ENCODE measurements at regions not wholly inside any gene's neighbourhood (a gene's known extent, or its start where the extent isn't known, plus 50 kb on each side); places are given as distances from the start of the nearest gene placed in this dataset.
A peak's percentile ranks its signal among the peaks of the same experiment; 100 is the strongest.

DNA sequence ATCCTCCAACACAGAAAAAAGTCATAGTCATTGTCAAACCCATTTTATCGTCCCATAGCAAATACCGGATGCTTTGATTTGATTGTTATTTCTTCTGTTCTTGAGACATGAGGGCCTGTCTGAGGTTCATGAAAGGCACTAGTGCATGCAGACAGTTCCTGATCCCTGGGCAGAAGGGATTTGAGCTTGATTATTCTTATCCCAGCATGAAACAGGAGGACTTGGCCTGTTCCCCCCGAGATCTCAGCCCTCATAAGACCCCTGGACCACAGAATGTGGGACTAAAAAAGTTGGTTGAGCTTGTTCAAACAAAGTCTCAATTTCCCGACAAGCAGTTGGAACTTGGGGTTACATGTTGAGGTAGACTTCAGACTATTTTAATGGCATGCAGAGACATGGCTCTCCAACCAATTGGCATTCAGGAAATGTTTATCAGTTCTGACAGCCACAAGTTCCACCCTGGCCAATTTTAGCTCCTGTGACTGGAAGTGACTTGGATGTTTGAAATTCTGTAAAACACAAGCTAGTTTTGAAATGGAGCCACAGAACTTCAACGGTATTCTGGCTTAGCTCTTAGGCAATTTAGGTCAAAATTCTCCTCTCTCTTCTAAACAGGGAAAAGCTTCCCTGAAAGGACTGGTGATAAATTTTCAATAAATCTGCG lies 366.9 kb upstream of the SLC14A2 start:
- WGBS, 2 donors = 50 to 58% methylated on average over 6 of the region's 6 CpGs
- Histone ChIP-seq H3K36me3 (no peaks in the 10 kb centered on the region), H3K4me3 (replicated peaks in 1 of 3) (no peak overlapping the region), H3K9me3 (no peaks in the 10 kb centered on the region), H3K27ac (peak overlapping the region in 1 of 3 donors; percentile 15), H3K4me1 (peaks cover 0 to 21% of the 10 kb centered on the region in 2 donors), H3K27me3 (no peaks in the 10 kb centered on the region)
- intact Hi-C loops (cut with DNase I) = no loop called here
- DNase-seq = no peak
- TF ChIP-seq, protein P1, sequence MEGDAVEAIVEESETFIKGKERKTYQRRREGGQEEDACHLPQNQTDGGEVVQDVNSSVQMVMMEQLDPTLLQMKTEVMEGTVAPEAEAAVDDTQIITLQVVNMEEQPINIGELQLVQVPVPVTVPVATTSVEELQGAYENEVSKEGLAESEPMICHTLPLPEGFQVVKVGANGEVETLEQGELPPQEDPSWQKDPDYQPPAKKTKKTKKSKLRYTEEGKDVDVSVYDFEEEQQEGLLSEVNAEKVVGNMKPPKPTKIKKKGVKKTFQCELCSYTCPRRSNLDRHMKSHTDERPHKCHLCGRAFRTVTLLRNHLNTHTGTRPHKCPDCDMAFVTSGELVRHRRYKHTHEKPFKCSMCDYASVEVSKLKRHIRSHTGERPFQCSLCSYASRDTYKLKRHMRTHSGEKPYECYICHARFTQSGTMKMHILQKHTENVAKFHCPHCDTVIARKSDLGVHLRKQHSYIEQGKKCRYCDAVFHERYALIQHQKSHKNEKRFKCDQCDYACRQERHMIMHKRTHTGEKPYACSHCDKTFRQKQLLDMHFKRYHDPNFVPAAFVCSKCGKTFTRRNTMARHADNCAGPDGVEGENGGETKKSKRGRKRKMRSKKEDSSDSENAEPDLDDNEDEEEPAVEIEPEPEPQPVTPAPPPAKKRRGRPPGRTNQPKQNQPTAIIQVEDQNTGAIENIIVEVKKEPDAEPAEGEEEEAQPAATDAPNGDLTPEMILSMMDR (IDR thresholded peaks at IDR 0.05) = no peak
- TF ChIP-seq POLR2A (IDR thresholded peaks at IDR 0.05) = no peak

GRCh38 chr18:45249246-45249661 lies 366.0 kb upstream of the SLC14A2 start:
- DNase-seq = no peak
- no peaks in the 10 kb centered on the region for H3K9me3 ChIP-seq
- no peak overlapping the region for H3K4me3 ChIP-seq (replicated peaks in 1 of 3)
- H3K4me1 ChIP-seq = peaks cover 0 to 21% of the 10 kb centered on the region in 2 donors
- H3K27ac ChIP-seq = peak overlapping the region in 1 of 3 donors; percentile 15
- intact Hi-C loops (cut with DNase I) = no loop called here
- WGBS, 2 donors = 95 to 96% methylated on average over 1 of the region's 1 CpG
- H3K36me3 ChIP-seq = no peaks in the 10 kb centered on the region
- H3K27me3 ChIP-seq = no peaks in the 10 kb centered on the region
- TF ChIP-seq, protein P1 (IDR thresholded peaks at IDR 0.05) = no peak
- no peak for TF ChIP-seq POLR2A (IDR thresholded peaks at IDR 0.05)

DNA sequence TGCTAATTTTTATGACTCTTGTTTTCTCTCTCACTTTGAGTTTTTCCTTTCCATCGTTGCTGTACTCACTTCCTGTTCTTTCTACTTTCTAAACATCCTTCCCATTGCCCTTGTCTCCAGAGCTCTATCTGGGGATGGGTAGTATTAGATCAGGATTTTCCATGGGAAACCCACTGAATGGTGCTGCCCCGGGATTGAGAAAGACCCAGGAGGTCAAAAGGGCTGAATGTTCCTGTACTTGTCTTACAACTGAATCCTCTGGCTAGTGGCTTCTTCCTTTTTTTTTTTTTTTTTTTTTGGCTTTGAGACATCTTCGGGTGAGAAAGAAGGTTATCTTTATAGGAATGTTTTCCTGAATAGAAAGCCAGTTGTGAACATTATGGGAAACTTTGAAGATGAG lies 364.8 kb upstream of the SLC14A2 start:
- no peak overlapping the region for H3K27ac ChIP-seq
- intact Hi-C loops (cut with DNase I) = no loop called here
- 63 to 70% methylated on average over 3 of the region's 3 CpGs for WGBS, 2 donors
- DNase-seq = no peak
- no peak overlapping the region for H3K4me3 ChIP-seq (replicated peaks in 1 of 3)
- TF ChIP-seq POLR2A (IDR thresholded peaks at IDR 0.05) = no peak
- TF ChIP-seq, protein P1 (IDR thresholded peaks at IDR 0.05) = no peak
- H3K9me3 ChIP-seq = no peaks in the 10 kb centered on the region
- H3K36me3 ChIP-seq = no peaks in the 10 kb centered on the region
- no peaks in the 10 kb centered on the region for H3K27me3 ChIP-seq
- H3K4me1 ChIP-seq = peaks cover 0 to 28% of the 10 kb centered on the region in 2 donors

GRCh38 chr18:45251236-45251635 lies 364.0 kb upstream of the SLC14A2 start:
- no peaks in the 10 kb centered on the region for H3K36me3 ChIP-seq
- intact Hi-C loops (cut with DNase I) = no loop called here
- H3K27ac ChIP-seq = no peak overlapping the region
- peaks cover 0 to 32% of the 10 kb centered on the region in 2 donors for H3K4me1 ChIP-seq
- H3K9me3 ChIP-seq = no peaks in the 10 kb centered on the region
- TF ChIP-seq, protein P1 (IDR thresholded peaks at IDR 0.05) = no peak
- no peak for TF ChIP-seq POLR2A (IDR thresholded peaks at IDR 0.05)
- DNase-seq = no peak
- no peak overlapping the region for H3K4me3 ChIP-seq (replicated peaks in 1 of 3)
- no peaks in the 10 kb centered on the region for H3K27me3 ChIP-seq
- WGBS, 2 donors = 90% methylated on average over 4 of the region's 4 CpGs

DNA sequence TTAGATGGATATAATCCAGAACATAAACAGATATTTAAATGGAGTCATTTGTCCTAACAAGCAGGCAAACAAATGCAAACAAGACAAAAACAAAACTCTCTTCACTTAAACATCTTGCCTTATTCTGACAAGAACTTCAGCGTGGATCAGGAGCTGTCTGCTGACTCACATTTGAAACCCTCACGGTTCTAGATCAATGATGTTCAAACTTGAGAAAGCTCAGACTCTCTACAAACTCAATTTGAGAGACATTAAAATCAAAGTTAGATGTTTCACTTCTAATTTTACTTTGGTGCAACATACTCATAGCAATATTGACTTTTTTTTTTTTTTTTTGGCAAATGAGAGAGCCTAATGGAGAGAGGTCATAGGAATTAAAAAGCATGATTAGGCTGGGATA lies 362.8 kb upstream of the SLC14A2 start:
- no peaks in the 10 kb centered on the region for H3K27me3 ChIP-seq
- TF ChIP-seq POLR2A (IDR thresholded peaks at IDR 0.05) = no peak
- TF ChIP-seq, protein P1 (IDR thresholded peaks at IDR 0.05) = no peak
- no peaks in the 10 kb centered on the region for H3K36me3 ChIP-seq
- no peak overlapping the region for H3K4me3 ChIP-seq (replicated peaks in 1 of 3)
- no peak for DNase-seq
- H3K4me1 ChIP-seq = peaks cover 0 to 32% of the 10 kb centered on the region in 2 donors
- H3K27ac ChIP-seq = no peak overlapping the region
- no peaks in the 10 kb centered on the region for H3K9me3 ChIP-seq
- WGBS, 2 donors = 87 to 94% methylated on average over 2 of the region's 2 CpGs
- intact Hi-C loops (cut with DNase I) = no loop called here
